NCI-H748 treated with DMSO at 0.1 percent for 48 hours (cell line): ENCODE measurements at regions not wholly inside any gene's neighbourhood (a gene's known extent, or its start where the extent isn't known, plus 50 kb on each side); places are given as distances from the start of the nearest gene placed in this dataset.

Experiments
- DNase-seq: peaks from one replicate; lab custom pipeline; 2025; lab: John Stamatoyannopoulos, UW

DNA sequence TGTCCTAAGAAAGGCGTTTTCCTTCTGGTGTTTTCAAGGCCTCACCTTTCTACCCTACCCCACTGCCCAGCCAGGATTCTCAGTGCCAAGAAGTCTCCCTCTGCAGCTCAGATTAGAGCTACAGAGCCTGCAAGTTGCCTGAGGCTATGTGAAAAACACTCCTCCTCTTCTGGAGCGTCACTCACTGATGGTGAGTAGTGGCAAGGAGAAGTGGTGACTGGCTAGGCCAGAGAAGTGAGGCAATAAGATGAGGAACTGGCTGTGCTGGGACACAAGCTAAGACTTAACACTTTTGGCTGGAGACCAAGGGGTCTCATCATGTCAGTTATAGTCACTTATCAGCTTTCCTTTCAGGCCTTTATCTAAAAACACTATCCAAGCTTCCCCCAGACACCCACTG is 86.7 kb upstream of the PRKAR2B start:
- DNase-seq: no peak

DNA sequence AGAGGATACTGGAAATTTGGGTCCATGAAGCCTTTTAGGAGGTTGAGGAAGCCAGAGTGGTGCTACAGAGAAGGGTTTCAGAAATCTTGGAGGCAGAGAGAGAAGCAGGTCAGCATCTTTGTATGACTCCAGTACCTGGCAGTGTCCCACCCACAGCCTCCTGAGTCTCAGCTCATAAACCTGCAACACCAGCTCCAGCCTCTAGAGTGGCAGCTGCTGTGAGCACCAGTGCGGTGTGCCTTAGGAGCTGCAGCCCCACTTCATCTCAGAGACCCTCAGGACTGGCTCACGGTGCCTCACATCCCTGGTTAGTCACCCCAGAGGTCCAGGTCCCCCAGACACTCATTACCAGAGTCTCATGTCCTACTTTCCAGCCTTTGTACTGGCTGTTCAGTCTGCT is 84.8 kb upstream of the PRKAR2B start:
- DNase-seq: no peak

GRCh38 chr7:106962751-106963150 is 81.8 kb upstream of the PRKAR2B start:
- DNase-seq: no peak

DNA sequence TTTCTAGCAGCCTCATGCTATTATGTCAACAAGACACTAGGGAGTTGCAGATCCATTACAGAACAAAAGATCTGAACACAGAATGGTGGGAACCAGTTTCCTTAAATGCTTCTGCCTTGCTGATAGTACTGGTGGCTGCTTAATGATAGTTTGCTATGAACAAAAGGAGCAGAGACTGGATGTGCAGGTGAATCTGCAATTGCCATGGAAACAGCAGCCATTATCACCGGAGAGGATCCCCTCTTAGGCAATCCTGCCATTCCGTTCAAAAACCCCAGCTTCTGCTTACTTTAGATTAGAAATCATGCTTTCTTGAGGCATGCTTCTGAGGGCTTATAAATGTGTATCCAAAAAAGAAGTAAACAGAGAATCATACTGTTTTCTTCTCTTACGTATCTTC is 80.0 kb upstream of the PRKAR2B start:
- DNase-seq: peak; percentile 76

GRCh38 chr7:106965108-106965507 is 79.4 kb upstream of the PRKAR2B start:
- no peak for DNase-seq

DNA sequence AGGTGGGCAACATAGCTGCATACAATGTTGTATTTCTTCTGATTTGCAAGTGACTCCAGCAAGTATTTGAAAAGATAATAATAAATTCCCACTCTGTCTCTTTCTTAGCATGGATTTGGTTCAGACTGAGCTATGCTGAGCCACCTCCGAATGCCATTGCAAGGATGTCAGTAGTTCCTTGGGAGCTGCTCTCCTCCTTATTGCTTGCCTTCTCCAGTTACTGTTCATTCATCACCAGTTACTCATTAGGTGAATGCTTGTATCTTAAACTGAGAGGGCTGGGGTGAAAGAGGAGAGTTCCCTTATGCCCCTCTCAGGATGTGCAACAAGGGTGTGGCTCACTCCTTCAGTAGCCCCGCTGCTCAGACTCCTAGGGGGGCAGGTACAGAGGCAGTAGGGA is 78.4 kb upstream of the PRKAR2B start:
- DNase-seq: no peak

DNA sequence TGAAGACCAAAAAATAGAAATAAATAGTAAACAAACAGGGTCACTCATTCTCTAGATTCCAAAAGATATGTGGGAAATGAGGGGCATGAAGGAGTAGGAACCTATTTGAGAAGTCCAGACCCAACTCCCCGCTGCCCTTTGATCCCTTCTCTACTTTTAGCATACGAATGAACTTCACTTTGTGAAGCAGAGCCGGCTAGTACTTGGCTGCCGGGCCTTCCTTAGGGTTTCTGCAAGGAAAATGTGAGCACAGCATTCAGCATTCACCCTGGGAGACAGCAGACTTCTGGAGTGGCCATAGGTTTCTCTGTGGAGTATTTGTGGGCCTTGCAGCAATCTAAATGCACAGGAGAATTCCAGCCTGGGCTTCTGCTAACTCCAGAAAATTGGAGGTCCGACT is 76.3 kb upstream of the PRKAR2B start:
- DNase-seq: no peak

DNA sequence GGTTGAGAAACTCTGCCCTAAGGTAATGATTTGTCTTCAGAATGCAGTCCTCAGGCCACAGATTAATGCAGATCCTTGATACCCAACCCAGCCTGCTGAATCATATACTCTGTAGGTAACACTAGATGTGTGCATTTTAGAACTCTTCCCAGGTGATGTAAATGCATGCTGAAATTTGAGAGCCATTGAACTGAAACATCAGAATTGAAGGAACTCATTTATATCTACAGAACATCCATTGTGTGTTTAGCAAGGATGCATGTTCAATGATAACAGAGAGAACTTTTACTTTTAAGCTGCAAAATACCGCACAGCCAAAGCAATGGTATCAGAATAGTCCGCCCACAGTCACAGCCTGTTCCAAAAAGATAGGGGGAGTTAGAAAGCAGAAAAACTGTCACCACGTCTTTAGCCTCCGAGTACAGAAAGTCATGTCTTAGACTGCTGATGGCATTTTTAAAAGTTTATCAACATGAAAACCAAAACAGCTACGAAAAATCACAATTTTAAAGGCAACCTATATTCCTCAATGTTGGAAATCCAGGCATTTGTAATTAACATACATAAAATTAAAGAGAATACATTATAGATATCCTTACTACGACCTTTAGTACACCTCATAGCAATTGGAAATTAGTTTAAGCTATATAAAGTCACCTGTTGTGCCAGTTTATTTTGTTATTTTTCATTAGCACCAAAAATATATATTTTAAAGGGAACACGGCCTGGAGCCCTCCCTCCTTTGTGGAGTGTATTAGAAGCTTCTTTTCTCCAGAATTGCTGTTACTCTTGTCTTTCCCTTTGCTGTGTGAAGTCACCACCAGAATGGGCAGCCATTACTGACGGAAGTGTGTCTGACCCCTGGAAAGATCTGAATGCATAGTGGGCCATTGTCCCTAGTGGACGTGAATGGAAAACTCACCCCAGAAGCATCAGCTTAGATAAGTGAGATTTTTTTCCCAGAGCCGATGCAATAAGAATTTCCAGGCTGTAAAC is 65.8 kb upstream of the PRKAR2B start:
- DNase-seq: no peak

GRCh38 chr7:106979551-106980357 is 64.8 kb upstream of the PRKAR2B start:
- no peak for DNase-seq

- DNase-seq: no peak
These were observed 64.2 kb upstream of the PRKAR2B start for GRCh38 chr7:106980358-106980685.

GRCh38 chr7:106982415-106982814 is 62.1 kb upstream of the PRKAR2B start:
- DNase-seq: peak; percentile 73

GRCh38 chr7:106984034-106984433 is 60.5 kb upstream of the PRKAR2B start:
- no peak for DNase-seq

- DNase-seq: no peak
These were observed 58.0 kb upstream of the PRKAR2B start for GRCh38 chr7:106986450-106986977.

- DNase-seq: no peak
These were observed 56.7 kb upstream of the PRKAR2B start for GRCh38 chr7:106987777-106988176.

- no peak for DNase-seq
These were observed 52.0 kb upstream of the PRKAR2B start for GRCh38 chr7:106992511-106992910.
